Stimulated activated naive CD8-positive, alpha-beta T cell treated with anti-CD3 and anti-CD28 coated beads, Interleukin-15, Interleukin-2, amounts not matched to agents 100 ng/mL and 50 ng/mL, for 24 hours (primary cell): ENCODE measurements at regions not wholly inside any gene's neighbourhood (a gene's known extent, or its start where the extent isn't known, plus 50 kb on each side); places are given as distances from the start of the nearest gene placed in this dataset.

Experiments
- H3K27ac Mint-ChIP-seq: one replicate; pipeline ENCODE4 v1.8.0; 2021; ENCODE audit warnings: mild to moderate bottlenecking, mixed read lengths
- H3K27me3 Mint-ChIP-seq: one replicate; pipeline ENCODE4 v1.8.0; 2021; ENCODE audit warnings: mixed read lengths
- H3K36me3 Mint-ChIP-seq: one replicate; pipeline ENCODE4 v1.8.0; 2021; ENCODE audit warnings: low read depth, mixed read lengths
- H3K4me1 Mint-ChIP-seq: one replicate; pipeline ENCODE4 v1.8.0; 2021; ENCODE audit warnings: low read depth, mixed read lengths
- H3K4me3 Mint-ChIP-seq: one replicate; pipeline ENCODE4 v1.8.0; 2021; ENCODE audit warnings: mild to moderate bottlenecking, mixed read lengths
- H3K9me3 Mint-ChIP-seq: one replicate; pipeline ENCODE4 v1.8.0; 2021; ENCODE audit warnings: mixed read lengths

- Mint-ChIP-seq H3K27me3 (peaks cover 8% of the 10 kb centered on the region), H3K27ac (no peak overlapping the region), H3K4me3 (no peak overlapping the region), H3K36me3 (no peaks in the 10 kb centered on the region), H3K9me3 (no peaks in the 10 kb centered on the region), H3K4me1 (no peaks in the 10 kb centered on the region)
Observed at GRCh38 chr20:57111028-57111373, 155.4 kb downstream of the BMP7 start.

DNA sequence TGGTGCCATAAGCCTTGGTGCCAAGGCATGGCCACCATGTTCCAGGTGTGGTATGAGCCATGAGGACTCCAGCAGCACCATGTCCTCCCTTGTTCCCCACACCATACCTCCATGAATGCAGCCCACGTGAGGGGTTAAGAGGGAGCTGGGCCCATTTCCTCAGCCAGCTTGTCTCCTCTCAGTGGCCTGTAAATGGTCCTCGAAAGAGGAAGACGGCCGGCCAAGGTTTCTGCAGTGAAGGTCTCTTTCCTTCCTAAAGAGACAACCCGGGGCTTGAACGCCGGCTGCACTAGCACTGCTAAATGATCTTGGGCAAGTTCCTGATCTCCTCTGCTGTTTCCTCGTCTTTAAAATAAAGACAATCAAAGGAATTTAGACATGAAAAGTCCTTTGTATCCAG lies 154.0 kb downstream of the BMP7 start:
- H3K27ac Mint-ChIP-seq: no peak overlapping the region
- H3K4me1 Mint-ChIP-seq: no peaks in the 10 kb centered on the region

DNA sequence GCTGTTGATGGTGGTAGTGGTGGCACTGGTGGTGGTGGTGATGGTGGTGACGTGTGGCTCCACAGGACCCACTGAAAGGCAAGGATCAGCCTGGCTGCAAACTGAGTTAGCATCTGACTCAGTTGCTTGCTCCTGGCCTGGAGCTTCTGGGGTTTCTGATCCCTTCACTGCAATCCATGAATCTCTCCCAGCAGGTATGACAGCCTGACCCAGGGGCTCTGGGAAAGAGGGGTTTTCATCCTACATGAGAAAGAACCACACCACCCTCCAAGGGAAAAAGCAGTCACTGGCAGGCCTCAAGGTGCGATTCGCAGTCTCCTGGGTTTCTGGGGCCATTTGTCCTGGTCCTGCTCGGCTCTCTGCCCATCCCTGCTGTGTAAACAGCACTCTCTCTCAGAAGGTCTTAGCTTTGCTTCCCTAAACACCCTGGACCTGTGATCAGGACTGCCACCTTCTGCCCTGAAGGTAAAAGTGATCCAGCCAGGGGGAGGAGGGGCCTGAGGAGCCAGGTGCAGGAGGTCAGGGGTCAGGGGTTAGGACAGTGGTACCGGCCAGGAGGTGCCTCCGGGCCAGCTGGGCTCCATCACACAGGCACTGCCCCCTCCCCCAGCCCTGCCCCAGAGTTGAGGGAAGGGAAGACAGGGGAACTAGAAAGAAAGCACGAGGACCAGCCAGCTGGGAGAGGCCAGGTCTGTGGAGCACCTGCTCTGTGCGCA lies 152.0 kb downstream of the BMP7 start:
- no peaks in the 10 kb centered on the region for H3K9me3 Mint-ChIP-seq
- no peak overlapping the region for H3K27ac Mint-ChIP-seq

More for the DNA sequence above, 154.0 kb downstream of the BMP7 start:
- no peaks in the 10 kb centered on the region for H3K36me3 Mint-ChIP-seq
- H3K4me3 Mint-ChIP-seq: no peak overlapping the region
- no peaks in the 10 kb centered on the region for H3K9me3 Mint-ChIP-seq
- H3K27me3 Mint-ChIP-seq: peaks cover 5% of the 10 kb centered on the region

DNA sequence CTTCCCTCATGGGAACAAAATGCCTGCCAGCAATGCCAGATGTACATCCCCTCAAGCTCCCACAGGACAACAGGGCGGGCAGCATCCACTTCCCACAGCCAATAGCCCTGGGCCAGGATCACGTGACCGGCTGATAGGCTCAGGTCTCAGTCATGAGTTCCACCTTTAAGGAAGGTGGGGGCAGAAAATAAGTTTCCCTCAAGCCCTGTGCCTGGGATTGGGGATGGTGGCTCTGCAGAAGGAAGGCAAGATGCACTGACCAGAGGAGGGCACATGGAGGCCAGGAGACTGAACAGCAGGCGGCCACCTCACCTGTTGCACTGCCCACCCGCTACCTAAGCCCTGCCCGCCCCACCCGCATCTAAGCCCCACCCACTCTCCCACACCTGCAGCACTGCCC lies 149.1 kb downstream of the BMP7 start:
- H3K9me3 Mint-ChIP-seq: no peaks in the 10 kb centered on the region
- H3K27ac Mint-ChIP-seq: no peak overlapping the region
- no peaks in the 10 kb centered on the region for H3K36me3 Mint-ChIP-seq
- no peak overlapping the region for H3K4me3 Mint-ChIP-seq
- no peaks in the 10 kb centered on the region for H3K4me1 Mint-ChIP-seq
- H3K27me3 Mint-ChIP-seq: peaks cover under 1% of the 10 kb centered on the region

More for the DNA sequence above, 152.0 kb downstream of the BMP7 start:
- no peaks in the 10 kb centered on the region for H3K27me3 Mint-ChIP-seq
- H3K36me3 Mint-ChIP-seq: no peaks in the 10 kb centered on the region
- H3K4me3 Mint-ChIP-seq: no peak overlapping the region
- no peaks in the 10 kb centered on the region for H3K4me1 Mint-ChIP-seq

GRCh38 chr20:57118107-57118769 lies 148.2 kb downstream of the BMP7 start:
- Mint-ChIP-seq H3K9me3 (no peaks in the 10 kb centered on the region), H3K4me1 (no peaks in the 10 kb centered on the region), H3K27me3 (peaks cover 4% of the 10 kb centered on the region), H3K4me3 (no peak overlapping the region), H3K27ac (no peak overlapping the region), H3K36me3 (no peaks in the 10 kb centered on the region)
